H1 (cell line): ENCODE measurements at regions not wholly inside any gene's neighbourhood (a gene's known extent, or its start where the extent isn't known, plus 50 kb on each side); places are given as distances from the start of the nearest gene placed in this dataset.

Source experiments
- CTCF ChIA-PET: fragments of 300-600 bp; sonication (Branson Sonifier 250); formaldehyde crosslinking; loops from one replicate; lab custom pipeline; 2021; ENCODE audit not compliant: partially characterized antibody; lab: Charles Lee
- POLR2A ChIA-PET: fragments of 300-600 bp; sonication (Branson Sonifier 250); formaldehyde crosslinking; loops from one replicate; lab custom pipeline; 2021; ENCODE audit warnings: inconsistent platforms; ENCODE audit not compliant: partially characterized antibody; lab: Charles Lee
- DNase-seq, 2 experiments: peaks; one replicate each; pipeline versions ENCODE4 v3.0.0 to v3.0.0-alpha.2; 2010 to 2022; ENCODE audit warnings: low spot score in 2 of 2, low read depth in 1 of 2, mixed read lengths in 1 of 2
- FAIRE-seq: peaks from 2 replicates; lab custom pipeline; 2011; peaks lifted over from hg19 to GRCh38; lab: Jason Lieb, UNC
- H2AFZ ChIP-seq: 2 replicates; pipeline ENCODE4 v1.8.1; 2012; ENCODE audit warnings: low read length, inconsistent platforms
- H2AK5ac ChIP-seq: 2 replicates; pipeline ENCODE4 v1.6.1; 2013; ENCODE audit warnings: low read depth, low read length
- H2BK120ac ChIP-seq: replicated peaks from 2 replicates; pipeline ENCODE3; 2013; ENCODE audit warnings: low read depth, low read length, inconsistent platforms
- H2BK12ac ChIP-seq: 2 replicates; pipeline ENCODE4 v1.6.1; 2013; ENCODE audit warnings: low read depth, low read length
- H2BK15ac ChIP-seq: 2 replicates; pipeline ENCODE4 v1.6.1; 2013; ENCODE audit warnings: low read length
- H2BK20ac ChIP-seq: 2 replicates; pipeline ENCODE4 v1.6.1; 2013; ENCODE audit warnings: low read length
- H2BK5ac ChIP-seq: 2 replicates; pipeline ENCODE4 v1.6.1; 2013; ENCODE audit warnings: low read depth, low read length
- H3K14ac ChIP-seq: 2 replicates; pipeline ENCODE4 v1.6.1; 2013; ENCODE audit warnings: inconsistent platforms; ENCODE audit not compliant: insufficient read length
- H3K18ac ChIP-seq: 2 replicates; pipeline ENCODE4 v1.6.1; 2013; ENCODE audit warnings: low read length; ENCODE audit errors: extremely low read depth
- H3K23ac ChIP-seq: 2 replicates; pipeline ENCODE4 v1.6.1; 2013; ENCODE audit warnings: inconsistent platforms; ENCODE audit not compliant: insufficient read length
- H3K23me2 ChIP-seq: 2 replicates; pipeline ENCODE4 v1.6.1; 2013; ENCODE audit warnings: low read depth, low read length
- H3K27ac ChIP-seq: 2 replicates; pipeline ENCODE4 v1.6.1; 2011; ENCODE audit warnings: low read depth, low read length, inconsistent platforms
- H3K27me3 ChIP-seq, 4 experiments: replicated peaks in 1 of 4; 1 replicate in 1 of 4; 2 replicates in 3 of 4; pipeline versions ENCODE4 v1.6.1 to v1.8.1; 2011 to 2013; ENCODE audit warnings: low read length in 3 of 4, mild to moderate bottlenecking in 3 of 4, inconsistent platforms in 2 of 4, mixed read lengths in 2 of 4, moderate library complexity in 1 of 4; ENCODE audit not compliant: control insufficient read depth in 3 of 4, insufficient read depth in 3 of 4; ENCODE audit errors: extremely low read depth in 1 of 4
- H3K36me3 ChIP-seq, 4 experiments: 2 replicates each; pipeline versions ENCODE4 v1.6.1 to v1.8.1; 2011 to 2013; ENCODE audit warnings: mild to moderate bottlenecking in 4 of 4, low read length in 3 of 4, moderate library complexity in 2 of 4, control low read depth in 1 of 4, inconsistent platforms in 1 of 4; ENCODE audit not compliant: insufficient read depth in 4 of 4, control insufficient read depth in 2 of 4
- H3K4ac ChIP-seq: replicated peaks from 2 replicates; pipeline ENCODE3; 2013; ENCODE audit warnings: low read length, low read depth, mixed read lengths, inconsistent platforms; ENCODE audit not compliant: insufficient read length
- H3K4me1 ChIP-seq, 4 experiments: replicated peaks in 1 of 4; 1 replicate in 1 of 4; 2 replicates in 3 of 4; pipeline versions ENCODE4 v1.6.1 to v1.8.1; 2011 to 2013; ENCODE audit warnings: low read length in 3 of 4, inconsistent platforms in 2 of 4, mixed read lengths in 1 of 4; ENCODE audit not compliant: insufficient read depth in 4 of 4, control insufficient read depth in 3 of 4
- H3K4me2 ChIP-seq, 2 experiments: 2 replicates each; pipeline versions ENCODE4 v1.6.1 to v1.8.1; 2011 to 2013; ENCODE audit warnings: low read depth in 2 of 2, low read length in 2 of 2, control low read depth in 1 of 2, inconsistent platforms in 1 of 2, mild to moderate bottlenecking in 1 of 2; ENCODE audit not compliant: insufficient read depth in 1 of 2
- H3K4me3 ChIP-seq, 4 experiments: fragments of 200-600, 300-600 bp in 1 of 4; sonication (generic), shearing (Covaris generic), sonication (Bioruptor Twin) in 1 of 4; 2 replicates each; pipeline versions ENCODE4 v1.5.1 to v1.8.1; 2011 to 2016; ENCODE audit warnings: low read length in 4 of 4, low read depth in 3 of 4, control low read depth in 2 of 4, inconsistent platforms in 2 of 4, mild to moderate bottlenecking in 2 of 4, mixed read lengths in 1 of 4, moderate library complexity in 1 of 4; ENCODE audit not compliant: insufficient read depth in 2 of 4; ENCODE audit errors: extremely low read depth in 1 of 4
- H3K56ac ChIP-seq: replicated peaks from 2 replicates; pipeline ENCODE3; 2013; ENCODE audit warnings: low read depth, mild to moderate bottlenecking, mixed read lengths, low read length, inconsistent platforms; ENCODE audit not compliant: insufficient read length
- H3K79me1 ChIP-seq: 2 replicates; pipeline ENCODE4 v1.6.1; 2013; ENCODE audit warnings: low read depth, low read length, control low read depth
- H3K79me2 ChIP-seq, 2 experiments: 2 replicates each; pipeline versions ENCODE4 v1.6.1 to v1.8.1; 2012 to 2013; ENCODE audit warnings: low read length in 2 of 2, mild to moderate bottlenecking in 2 of 2, inconsistent platforms in 1 of 2; ENCODE audit not compliant: insufficient read depth in 2 of 2, control insufficient read depth in 1 of 2
- H3K9ac ChIP-seq, 4 experiments: replicated peaks in 1 of 4; 1 replicate in 1 of 4; 2 replicates in 3 of 4; pipeline versions ENCODE4 v1.6.1 to v1.8.1; 2011 to 2013; ENCODE audit warnings: low read depth in 3 of 4, low read length in 3 of 4, control low read depth in 2 of 4, mild to moderate bottlenecking in 2 of 4, moderate library complexity in 2 of 4, inconsistent platforms in 1 of 4; ENCODE audit errors: extremely low read depth in 1 of 4
- H3K9me3 ChIP-seq, 2 experiments: 2 replicates each; pipeline versions ENCODE4 v1.6.1 to v1.8.1; 2012 to 2013; ENCODE audit warnings: mild to moderate bottlenecking in 2 of 2, moderate library complexity in 2 of 2, control low read depth in 1 of 2, inconsistent platforms in 1 of 2, low read depth in 1 of 2, low read length in 1 of 2, mixed read lengths in 1 of 2; ENCODE audit not compliant: insufficient read depth in 2 of 2
- H4K20me1 ChIP-seq, 2 experiments: replicated peaks in 1 of 2; 2 replicates each; pipeline versions ENCODE3 to v1.8.1; 2011 to 2013; ENCODE audit warnings: inconsistent platforms in 2 of 2, low read length in 2 of 2, mild to moderate bottlenecking in 1 of 2; ENCODE audit not compliant: insufficient read depth in 2 of 2, control insufficient read depth in 1 of 2
- H4K5ac ChIP-seq: 2 replicates; pipeline ENCODE4 v1.6.1; 2013; ENCODE audit warnings: low read length, low read depth, mixed read lengths, inconsistent platforms; ENCODE audit not compliant: insufficient read length
- H4K8ac ChIP-seq: 2 replicates; pipeline ENCODE4 v1.8.0; 2013; ENCODE audit warnings: mild to moderate bottlenecking, moderate library complexity, low read length, inconsistent platforms; ENCODE audit not compliant: insufficient read depth; ENCODE audit errors: extremely low read depth
- H4K91ac ChIP-seq: replicated peaks from 2 replicates; pipeline ENCODE3; 2013; ENCODE audit warnings: low read length, mixed read lengths, inconsistent platforms; ENCODE audit not compliant: insufficient read length
- CBX8 ChIP-seq: fragments of 300-800, 300-1000 bp; sonication (generic); IDR thresholded peaks from 2 replicates; pipeline ENCODE4 v1.7.1; 2016; ENCODE audit warnings: low read depth, low read length, borderline replicate concordance
- CTBP2 ChIP-seq: IDR thresholded peaks from 2 replicates; pipeline ENCODE4 v1.7.0; 2011; ENCODE audit warnings: borderline replicate concordance, mild to moderate bottlenecking, moderate library complexity, mixed read lengths, low read length; ENCODE audit not compliant: insufficient read depth, insufficient read length
- HDAC6 ChIP-seq: IDR thresholded peaks from one replicate; pipeline ENCODE4 v1.7.1; 2012; ENCODE audit warnings: low read depth, mild to moderate bottlenecking, inconsistent platforms, low read length, moderate library complexity
- JUND ChIP-seq: IDR thresholded peaks from 2 replicates; pipeline ENCODE4 v1.6.1; 2011; ENCODE audit warnings: mild to moderate bottlenecking, improper control_type of control experiment, low read length
- KDM1A ChIP-seq: fragments of 200-600, 300-600 bp; sonication (generic); IDR thresholded peaks from 2 replicates; pipeline ENCODE4 v1.7.1; 2016; ENCODE audit warnings: mild to moderate bottlenecking, low read length, borderline replicate concordance
- NRF1 ChIP-seq: IDR thresholded peaks from 2 replicates; pipeline ENCODE4 v1.6.1; 2011; ENCODE audit warnings: mild to moderate bottlenecking, low read depth, low read length, improper control_type of control experiment
- PHF8 ChIP-seq: fragments of 200-600 bp; sonication (generic); conservative IDR thresholded peaks from 2 replicates; pipeline ENCODE4 v1.7.1; 2012; ENCODE audit warnings: low read depth, mild to moderate bottlenecking, inconsistent platforms, low read length, moderate library complexity
- POLR2A ChIP-seq, 2 experiments: IDR thresholded peaks; 1 replicate in 1 of 2; 2 replicates in 1 of 2; pipeline ENCODE4 v1.6.1; 2011; ENCODE audit warnings: low read depth in 2 of 2, low read length in 2 of 2, mild to moderate bottlenecking in 2 of 2; ENCODE audit errors: control extremely low read depth in 1 of 2
- POLR2AphosphoS5 ChIP-seq: IDR thresholded peaks from 2 replicates; pipeline ENCODE4 v1.6.1; 2011; ENCODE audit warnings: low read depth, low read length
- SIX5 ChIP-seq: IDR thresholded peaks from 2 replicates; pipeline ENCODE4 v1.6.1; 2011; ENCODE audit warnings: mild to moderate bottlenecking, low read depth, low read length
- TAF7 ChIP-seq: optimal IDR thresholded peaks from 2 replicates; pipeline ENCODE3; 2011; ENCODE audit warnings: low read depth, mild to moderate bottlenecking, inconsistent platforms, low read length, moderate library complexity, borderline replicate concordance
- TEAD4 ChIP-seq: IDR thresholded peaks from 2 replicates; pipeline ENCODE4 v1.6.1; 2012; ENCODE audit warnings: low read depth, low read length, inconsistent platforms, mixed read lengths
- WGBS, 2 experiments: shearing (Covaris generic) in 1 of 2; methylation state at CpG; one replicate each; pipeline versions ENCODE4 v1.1.6 to v1.1.7; 2013 to 2015; ENCODE audit warnings: low lambda C conversion rate in 2 of 2, mixed read lengths in 2 of 2, inconsistent platforms in 1 of 2, low coverage in 1 of 2, missing lambda C conversion rate in 1 of 2; ENCODE audit not compliant: insufficient replicate concordance in 2 of 2, insufficient coverage in 1 of 2, insufficient read length in 1 of 2; ENCODE audit errors: extremely low coverage in 1 of 2, missing lambda C conversion rate in 1 of 2; 5-methylcytosine and 5-hydroxymethylcytosine counted together
- TF ChIP-seq, protein P1 (sequence below): IDR thresholded peaks from 2 replicates; pipeline ENCODE4 v1.6.1; 2012; ENCODE audit warnings: low read length, inconsistent platforms
- TF ChIP-seq, protein P2 (sequence below): IDR thresholded peaks from 2 replicates; pipeline ENCODE4 v1.6.1; 2012; ENCODE audit warnings: inconsistent platforms

- H2BK15ac ChIP-seq, result no peak overlapping the region
- H3K36me3 ChIP-seq, result no peaks in the 10 kb centered on the region
- H2AFZ ChIP-seq, result peak overlapping the region; percentile 34; the same call in 1 of the 2 replicates
- 0 out of 7 replicates have a peak, but pooled peaks cover 0 to 2% (median 0%) of the 10 kb centered on the region in 4 experiments for H3K4me1 ChIP-seq
- DNase-seq (no peak), FAIRE-seq (no peak)
- H3K27ac ChIP-seq, result no peak overlapping the region
- no peaks in the 10 kb centered on the region for H3K27me3 ChIP-seq
- ChIA-PET POLR2A (no interaction called here), CTCF (interaction anchor here (0.9 to 1.1 kb wide), 2 partner anchors 89 to 381 kb away, joined by 3 read pairs; no protein-coding TSS in a partner anchor)
- H3K23me2 ChIP-seq, result no peaks in the 10 kb centered on the region
- H4K5ac ChIP-seq, result no peak overlapping the region
- H3K23ac ChIP-seq, result no peak overlapping the region
- TF ChIP-seq CTBP2 (no peak), JUND (no peak), PHF8 (no peak), TEAD4 (no peak), HDAC6 (no peak), SIX5 (no peak), POLR2A (IDR thresholded peaks at IDR 0.05; ENCODE audit: control extremely low read depth in 1 of 2, low read depth in 2 of 2, low read length in 2 of 2) (no peak), TAF7 (no peak), KDM1A (no peak), NRF1 (no peak), POLR2AphosphoS5 (no peak), CBX8 (no peak)
- TF ChIP-seq, protein P1, sequence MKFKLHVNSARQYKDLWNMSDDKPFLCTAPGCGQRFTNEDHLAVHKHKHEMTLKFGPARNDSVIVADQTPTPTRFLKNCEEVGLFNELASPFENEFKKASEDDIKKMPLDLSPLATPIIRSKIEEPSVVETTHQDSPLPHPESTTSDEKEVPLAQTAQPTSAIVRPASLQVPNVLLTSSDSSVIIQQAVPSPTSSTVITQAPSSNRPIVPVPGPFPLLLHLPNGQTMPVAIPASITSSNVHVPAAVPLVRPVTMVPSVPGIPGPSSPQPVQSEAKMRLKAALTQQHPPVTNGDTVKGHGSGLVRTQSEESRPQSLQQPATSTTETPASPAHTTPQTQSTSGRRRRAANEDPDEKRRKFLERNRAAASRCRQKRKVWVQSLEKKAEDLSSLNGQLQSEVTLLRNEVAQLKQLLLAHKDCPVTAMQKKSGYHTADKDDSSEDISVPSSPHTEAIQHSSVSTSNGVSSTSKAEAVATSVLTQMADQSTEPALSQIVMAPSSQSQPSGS, result no peak
- TF ChIP-seq, protein P2, sequence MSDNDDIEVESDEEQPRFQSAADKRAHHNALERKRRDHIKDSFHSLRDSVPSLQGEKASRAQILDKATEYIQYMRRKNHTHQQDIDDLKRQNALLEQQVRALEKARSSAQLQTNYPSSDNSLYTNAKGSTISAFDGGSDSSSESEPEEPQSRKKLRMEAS, result no peak
- no peak overlapping the region for H3K4ac ChIP-seq
- H3K4me2 ChIP-seq, result no peak overlapping the region
- H2BK12ac ChIP-seq, result no peak overlapping the region
- no peak overlapping the region for H2BK5ac ChIP-seq
- H3K4me3 ChIP-seq, result no peak overlapping the region
- H4K20me1 ChIP-seq, result no peaks in the 10 kb centered on the region
- no peak overlapping the region for H2AK5ac ChIP-seq
- 97% methylated on average over 2 of the region's 2 CpGs; no CpG with 5 or more reads in 1 of the 2 experiments for WGBS, 2 experiments
- H3K14ac ChIP-seq, result no peak overlapping the region
- no peaks in the 10 kb centered on the region for H3K79me1 ChIP-seq
- no peaks in the 10 kb centered on the region for H3K79me2 ChIP-seq
- no peak overlapping the region for H3K18ac ChIP-seq
- H2BK120ac ChIP-seq, result no peak overlapping the region
- no peaks in the 10 kb centered on the region for H3K9me3 ChIP-seq
- H2BK20ac ChIP-seq, result no peak overlapping the region
- H4K8ac ChIP-seq, result no peak overlapping the region
- H3K9ac ChIP-seq, result no peak overlapping the region
- no peak overlapping the region for H3K56ac ChIP-seq
- no peak overlapping the region for H4K91ac ChIP-seq
Observed at GRCh38 chr4:136634121-136634520, 898.2 kb downstream of the PCDH18 start.
